Peyer's patch (tissue), 4 donors: ENCODE measurements at regions not wholly inside any gene's neighbourhood (a gene's known extent, or its start where the extent isn't known, plus 50 kb on each side); places are given as distances from the start of the nearest gene placed in this dataset.

Source experiments
- CTCF ChIP-seq, 6 experiments: fragments of 450-650 bp in 4 of 6; fragments of 200-600 bp in 2 of 6; sonication (generic) in 1 of 6; IDR thresholded peaks; one replicate each; pipeline ENCODE4 v1.5.1; 2017 to 2019; ENCODE audit warnings: antibody characterized with exemption in 6 of 6, mild to moderate bottlenecking in 3 of 6, moderate library complexity in 1 of 6
- POLR2A ChIP-seq, 2 donors: fragments of 450-650 bp; IDR thresholded peaks; one replicate each; pipeline ENCODE4 v1.5.1; 2017; ENCODE audit warnings: antibody characterized with exemption in 2 of 2, mild to moderate bottlenecking in 2 of 2, moderate library complexity in 2 of 2

- TF ChIP-seq CTCF (IDR thresholded peaks at IDR 0.05) (no peak), POLR2A (IDR thresholded peaks at IDR 0.05) (no peak)
Observed at GRCh38 chr9:78575081-78575480, 278.2 kb downstream of the PSAT1 start.
